ENCODE measurements at regions not wholly inside any gene's neighbourhood (a gene's known extent, or its start where the extent isn't known, plus 50 kb on each side); places are given as distances from the start of the nearest gene placed in this dataset.

DNA sequence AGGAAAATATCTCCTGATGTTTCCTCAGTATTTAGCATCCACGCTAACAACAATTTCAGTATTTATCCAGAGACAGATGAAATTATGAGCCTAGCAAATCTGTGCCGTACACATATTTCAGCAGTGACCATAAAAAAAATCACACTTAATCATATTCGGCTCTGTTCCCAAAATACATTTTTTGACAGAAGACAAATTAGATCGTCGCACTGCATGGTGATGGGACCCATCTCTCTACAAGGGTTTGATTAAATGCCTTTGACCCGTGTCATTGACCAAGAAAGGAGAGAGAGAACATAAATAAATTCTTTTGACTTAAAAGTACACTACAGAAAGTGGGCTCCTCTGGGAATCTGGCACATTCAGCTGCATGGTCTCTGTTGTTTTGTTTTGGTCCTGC is 215.3 kb upstream of the SEMA6D start:
- no peak for DNase-seq

GRCh38 chr15:47503876-47504275 is 213.4 kb upstream of the SEMA6D start:
- no peak for DNase-seq

GRCh38 chr15:47504624-47505256 is 212.6 kb upstream of the SEMA6D start:
- DNase-seq = no peak

- no peak for DNase-seq
These were observed 211.5 kb upstream of the SEMA6D start for GRCh38 chr15:47505712-47506328.

DNA sequence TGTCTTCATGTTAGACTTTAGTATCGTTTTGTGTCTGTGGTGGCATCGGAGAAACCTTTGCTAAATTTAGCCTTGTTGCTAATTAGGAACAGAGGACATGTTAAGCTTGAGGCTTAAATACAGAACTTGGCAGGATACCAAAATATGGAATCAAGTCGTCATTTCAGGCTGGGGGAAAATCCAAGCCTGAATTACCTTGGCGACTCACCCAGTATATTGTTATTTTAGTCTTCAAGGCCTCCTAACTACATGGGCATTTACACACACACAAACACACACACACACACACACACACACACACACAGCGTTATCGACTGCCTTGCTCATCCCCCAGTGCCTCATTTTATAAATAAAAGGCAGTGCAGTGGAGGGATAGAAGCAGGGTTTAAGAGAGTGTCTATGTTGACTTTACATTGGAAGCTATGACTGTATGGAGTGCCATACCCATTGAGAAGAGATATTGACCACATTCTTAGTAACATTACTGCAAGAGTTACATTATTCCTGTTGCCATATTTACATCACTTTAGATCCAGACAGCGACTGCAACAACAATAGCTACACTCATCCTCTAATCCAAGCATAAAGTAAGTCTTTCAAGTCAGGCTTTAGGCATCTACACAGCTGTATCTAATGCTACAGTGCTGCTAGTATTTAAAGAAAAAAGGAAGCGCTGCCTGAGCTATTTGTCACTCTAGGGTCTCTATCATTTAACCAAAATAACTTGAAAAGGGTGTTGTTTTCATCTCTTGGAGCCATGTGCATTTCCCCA is 210.8 kb upstream of the SEMA6D start:
- DNase-seq = no peak

DNA sequence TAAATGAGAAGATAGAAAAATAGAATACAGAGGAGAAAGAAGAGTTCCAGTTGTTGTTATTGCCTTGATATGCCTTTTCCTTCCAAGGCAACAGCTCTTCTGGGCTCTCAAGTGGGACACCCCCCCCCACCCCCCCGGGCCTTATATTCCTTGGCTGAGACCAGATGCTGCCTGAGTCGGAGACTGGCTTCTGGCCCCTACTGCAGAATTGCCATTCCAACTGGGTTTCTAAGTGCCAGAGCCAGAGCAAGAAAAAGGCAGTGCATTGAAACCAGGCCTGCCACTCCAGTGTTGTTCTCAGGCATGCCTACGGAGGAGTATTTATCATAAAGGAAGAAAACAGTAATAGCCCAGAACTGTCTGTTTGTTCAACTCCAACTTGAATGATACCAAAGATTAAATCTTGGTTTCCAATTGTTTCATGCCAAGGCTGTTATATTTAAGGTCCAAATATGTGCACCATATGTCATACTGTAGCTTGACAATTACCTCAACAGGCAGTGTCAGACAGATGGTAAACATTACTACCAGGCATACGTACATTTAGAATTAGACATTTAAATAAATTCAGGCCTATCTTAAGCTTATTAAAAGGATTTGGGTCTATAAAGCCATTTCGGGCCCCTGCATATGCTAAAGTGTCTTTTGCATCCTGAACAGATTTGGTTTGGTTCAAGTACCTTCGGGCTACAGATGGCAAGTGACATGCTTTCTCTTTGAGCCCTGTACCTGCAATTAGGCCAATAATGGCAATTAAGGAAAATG is 209.9 kb upstream of the SEMA6D start:
- DNase-seq = no peak

- no peak for DNase-seq
These were observed 206.0 kb upstream of the SEMA6D start for GRCh38 chr15:47511261-47511660.

- DNase-seq = no peak
These were observed 203.8 kb upstream of the SEMA6D start for GRCh38 chr15:47513471-47513870.

- no peak for DNase-seq
These were observed 203.1 kb upstream of the SEMA6D start for GRCh38 chr15:47514200-47514652.

DNA sequence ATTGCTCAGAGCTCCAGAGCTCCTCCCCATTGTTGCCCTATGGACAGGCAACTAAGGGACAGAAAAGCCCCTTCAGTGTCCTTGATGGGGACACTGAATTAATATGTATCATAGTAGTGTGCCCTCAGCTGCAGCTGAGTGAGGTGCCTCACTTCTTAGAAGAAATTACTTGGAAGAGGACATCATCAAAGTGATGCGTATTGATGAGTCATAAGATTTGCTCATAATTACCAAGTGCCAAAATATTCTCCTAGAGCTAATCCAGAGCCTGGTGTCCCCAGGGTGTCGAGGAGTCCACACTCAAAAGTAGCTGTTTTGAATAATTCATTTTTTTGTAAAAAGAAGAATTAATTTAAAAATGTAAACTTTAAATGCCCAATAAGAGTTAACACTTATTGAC is 200.7 kb upstream of the SEMA6D start:
- no peak for DNase-seq

DNA sequence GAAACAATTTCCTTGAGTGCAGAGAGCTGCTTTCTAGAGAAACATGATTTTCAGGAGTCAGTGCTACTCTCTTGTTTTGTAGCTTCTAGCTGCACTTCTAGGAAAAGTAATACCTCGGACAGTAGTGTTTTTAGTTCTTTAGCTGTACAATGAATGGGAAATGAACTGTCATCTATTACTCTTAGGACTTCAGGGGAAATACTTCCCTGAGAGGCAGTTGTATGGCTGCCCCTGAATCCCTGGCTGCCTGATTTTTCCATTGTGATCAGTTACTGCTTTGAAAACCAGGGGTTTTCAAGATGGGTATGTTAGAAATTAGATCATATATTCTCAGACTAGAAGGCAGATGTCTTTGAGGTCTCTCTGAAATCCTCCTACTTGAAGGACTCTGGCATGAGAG is 200.3 kb upstream of the SEMA6D start:
- no peak for DNase-seq

DNA sequence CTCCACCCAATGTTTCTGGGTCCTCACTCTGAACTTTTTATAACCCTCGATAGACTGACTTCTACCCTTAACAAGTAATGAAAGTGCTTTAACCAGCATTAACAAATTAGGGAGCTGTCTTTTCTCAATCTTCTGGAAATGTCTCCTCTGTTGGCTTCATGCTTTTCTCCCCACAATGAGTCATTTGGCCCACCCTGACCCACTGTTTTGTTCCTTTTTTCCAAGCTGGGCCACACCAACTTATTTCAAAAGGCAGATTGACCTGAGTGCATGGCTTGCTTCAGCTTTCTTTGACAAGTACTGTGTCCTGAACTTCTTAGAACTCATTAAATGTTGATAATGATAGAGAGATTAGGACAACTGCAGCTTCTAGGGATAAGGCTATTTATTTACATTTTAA is 199.6 kb upstream of the SEMA6D start:
- no peak for DNase-seq

DNA sequence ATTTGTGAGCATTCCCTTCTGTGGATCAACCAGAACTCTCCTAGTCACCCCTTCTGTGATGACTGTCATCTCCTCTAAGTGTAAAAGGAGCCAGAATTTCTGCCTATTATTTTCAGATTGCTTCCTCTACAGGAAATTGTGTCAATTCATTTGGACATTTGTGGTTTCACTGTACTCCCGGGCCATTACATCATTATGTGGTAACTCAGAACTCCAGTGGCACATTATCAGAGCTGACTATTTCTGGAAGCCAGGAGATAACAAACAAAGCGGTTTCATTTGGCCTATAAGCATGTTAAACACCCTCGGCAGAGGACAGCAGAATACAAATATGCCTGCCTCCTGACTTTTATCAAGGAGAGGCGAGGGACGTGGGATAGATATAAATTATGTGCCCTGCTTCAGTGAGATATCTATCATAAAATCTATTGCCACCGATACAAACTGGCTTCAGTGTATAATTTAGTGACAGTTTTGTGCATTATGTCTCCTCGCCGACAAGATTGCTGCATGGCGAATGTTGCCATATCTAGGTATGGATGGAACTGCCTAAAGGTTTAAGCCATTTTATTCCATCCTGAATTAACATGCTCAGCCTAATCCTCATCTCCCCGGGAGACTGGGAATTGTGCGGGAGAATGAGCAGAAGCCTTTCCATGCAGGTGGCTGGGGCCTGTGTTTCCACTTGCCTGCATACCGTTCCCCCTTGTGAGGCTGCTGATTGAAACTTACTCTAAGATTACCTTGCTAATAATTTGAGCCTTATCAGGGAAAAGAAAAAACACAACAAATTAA is 193.4 kb upstream of the SEMA6D start:
- no peak for DNase-seq

DNA sequence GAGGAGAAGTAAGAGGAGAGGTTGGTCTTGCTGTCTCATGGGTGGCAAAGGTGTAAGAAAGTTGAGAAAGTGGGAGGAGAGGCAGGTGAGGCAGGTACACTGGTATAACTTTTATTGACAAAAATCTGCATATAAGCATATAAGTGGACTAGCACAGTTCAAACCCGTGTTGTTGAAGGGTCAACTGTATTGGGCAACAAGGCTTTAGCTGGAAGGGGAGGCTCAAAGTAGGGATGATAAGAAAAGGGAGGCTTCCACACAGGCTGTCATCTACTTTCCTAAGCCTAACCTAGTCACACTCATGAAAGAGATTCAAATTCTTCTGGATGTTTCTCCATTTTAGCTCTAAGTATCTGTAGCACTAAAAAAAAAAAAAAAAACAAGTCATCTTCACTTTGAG is 188.1 kb upstream of the SEMA6D start:
- DNase-seq = no peak

GRCh38 chr15:47534673-47535072 is 182.6 kb upstream of the SEMA6D start:
- DNase-seq = no peak

GRCh38 chr15:47541562-47541961 is 175.7 kb upstream of the SEMA6D start:
- DNase-seq = no peak

- DNase-seq = no peak
These were observed 174.9 kb upstream of the SEMA6D start for GRCh38 chr15:47542312-47542989.

- DNase-seq = no peak
These were observed 169.1 kb upstream of the SEMA6D start for GRCh38 chr15:47548231-47548630.

DNA sequence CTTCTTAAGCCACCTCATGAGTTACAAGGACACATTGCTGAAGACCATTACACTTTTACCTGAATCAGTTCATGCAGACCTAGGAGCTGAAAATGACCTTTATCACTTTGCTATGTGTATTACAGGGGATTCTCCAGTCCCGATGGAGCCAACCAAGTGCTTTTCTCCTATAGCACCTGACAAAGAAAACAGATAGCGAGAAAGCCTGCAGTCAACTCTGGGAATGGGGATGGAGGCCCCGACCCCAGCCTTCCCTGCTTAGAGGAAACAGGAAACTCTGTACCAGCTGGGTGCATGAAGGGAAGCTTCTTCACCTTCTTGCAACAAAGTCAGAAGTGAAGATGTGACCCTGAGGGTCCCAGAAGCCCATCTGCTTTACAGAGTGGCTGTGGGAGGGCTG is 168.3 kb upstream of the SEMA6D start:
- DNase-seq = no peak

- no peak for DNase-seq
These were observed 166.2 kb upstream of the SEMA6D start for GRCh38 chr15:47551079-47551478.

DNA sequence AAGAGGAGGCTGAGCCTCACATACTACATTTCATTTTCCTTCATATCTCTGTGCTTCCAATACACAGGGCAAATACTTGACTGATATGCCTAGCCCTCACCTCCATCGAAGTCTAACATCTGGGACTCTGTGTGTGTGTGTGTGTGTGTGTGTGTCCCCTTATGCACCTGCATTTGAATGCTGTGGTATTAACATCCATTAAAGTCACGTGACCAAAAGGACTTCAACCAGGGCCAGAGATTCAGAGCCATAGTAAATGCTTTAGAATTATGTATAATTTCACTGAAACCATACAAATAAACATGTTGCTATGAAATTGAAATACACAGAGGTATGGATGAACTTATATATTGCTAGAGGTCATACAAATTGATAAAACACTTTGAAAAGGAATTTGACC is 165.8 kb upstream of the SEMA6D start:
- no peak for DNase-seq

- no peak for DNase-seq
These were observed 164.2 kb upstream of the SEMA6D start for GRCh38 chr15:47552978-47553608.

All from kidney glomerular epithelial cell (primary cell).